PC-9 (cell line): ENCODE measurements at regions not wholly inside any gene's neighbourhood (a gene's known extent, or its start where the extent isn't known, plus 50 kb on each side); places are given as distances from the start of the nearest gene placed in this dataset.

Experiments used
- EZH2 ChIP-seq: fragments of 200-600 bp; sonication (generic); IDR thresholded peaks from 2 replicates; pipeline ENCODE4 v1.8.0; 2017; ENCODE audit warnings: antibody characterized with exemption, low read depth
- TF ChIP-seq, protein P1 (sequence below): fragments of 200-600 bp; sonication (generic); conservative IDR thresholded peaks from 2 replicates; pipeline ENCODE4 v1.6.1; 2017; ENCODE audit warnings: mixed run types, antibody characterized with exemption, mild to moderate bottlenecking, moderate library complexity

DNA sequence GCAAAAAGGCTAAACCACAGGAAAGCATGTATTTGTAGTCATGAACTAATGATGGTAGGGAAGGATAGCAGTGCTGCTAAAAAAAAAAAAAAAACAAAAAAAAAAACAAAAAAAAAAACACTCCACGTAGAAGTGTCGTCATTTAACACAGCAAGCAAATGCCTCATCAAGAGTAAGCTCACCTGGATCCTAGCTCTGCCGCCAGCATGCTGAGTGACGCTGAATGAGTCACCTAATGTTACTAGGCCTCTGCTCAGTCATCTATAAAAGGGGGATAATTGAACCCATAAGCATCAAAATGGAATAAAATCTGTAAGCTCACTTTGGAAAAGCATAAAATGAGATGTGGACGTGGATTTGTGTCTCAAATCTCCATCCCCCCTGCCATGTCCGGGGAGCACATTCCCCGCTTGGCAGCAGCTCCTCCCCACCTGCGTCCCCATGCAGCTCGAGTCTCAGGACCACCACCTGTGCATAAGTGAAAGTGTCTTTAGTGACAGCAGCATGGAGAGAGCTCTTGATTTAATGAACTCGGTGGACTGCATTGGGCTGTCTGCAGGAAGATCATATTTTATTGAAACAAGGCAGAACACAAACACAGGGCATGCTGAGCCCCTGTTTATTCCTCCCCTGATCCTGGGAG lies 427.5 kb downstream of the LRATD1 start:
- TF ChIP-seq, protein P1, sequence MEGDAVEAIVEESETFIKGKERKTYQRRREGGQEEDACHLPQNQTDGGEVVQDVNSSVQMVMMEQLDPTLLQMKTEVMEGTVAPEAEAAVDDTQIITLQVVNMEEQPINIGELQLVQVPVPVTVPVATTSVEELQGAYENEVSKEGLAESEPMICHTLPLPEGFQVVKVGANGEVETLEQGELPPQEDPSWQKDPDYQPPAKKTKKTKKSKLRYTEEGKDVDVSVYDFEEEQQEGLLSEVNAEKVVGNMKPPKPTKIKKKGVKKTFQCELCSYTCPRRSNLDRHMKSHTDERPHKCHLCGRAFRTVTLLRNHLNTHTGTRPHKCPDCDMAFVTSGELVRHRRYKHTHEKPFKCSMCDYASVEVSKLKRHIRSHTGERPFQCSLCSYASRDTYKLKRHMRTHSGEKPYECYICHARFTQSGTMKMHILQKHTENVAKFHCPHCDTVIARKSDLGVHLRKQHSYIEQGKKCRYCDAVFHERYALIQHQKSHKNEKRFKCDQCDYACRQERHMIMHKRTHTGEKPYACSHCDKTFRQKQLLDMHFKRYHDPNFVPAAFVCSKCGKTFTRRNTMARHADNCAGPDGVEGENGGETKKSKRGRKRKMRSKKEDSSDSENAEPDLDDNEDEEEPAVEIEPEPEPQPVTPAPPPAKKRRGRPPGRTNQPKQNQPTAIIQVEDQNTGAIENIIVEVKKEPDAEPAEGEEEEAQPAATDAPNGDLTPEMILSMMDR: no peak
- TF ChIP-seq EZH2: no peak
